ENCODE measurements at regions not wholly inside any gene's neighbourhood (a gene's known extent, or its start where the extent isn't known, plus 50 kb on each side); places are given as distances from the start of the nearest gene placed in this dataset.

- no peak for TF ChIP-seq CSDC2 (CRISPR knock-in tag; IDR thresholded peaks at IDR 0.05)
- TF ChIP-seq OSR1 (CRISPR knock-in tag; IDR thresholded peaks at IDR 0.05), result no peak
Observed at GRCh38 chr13:62246581-62246980, 830.9 kb upstream of the PCDH20 start (continued).

DNA sequence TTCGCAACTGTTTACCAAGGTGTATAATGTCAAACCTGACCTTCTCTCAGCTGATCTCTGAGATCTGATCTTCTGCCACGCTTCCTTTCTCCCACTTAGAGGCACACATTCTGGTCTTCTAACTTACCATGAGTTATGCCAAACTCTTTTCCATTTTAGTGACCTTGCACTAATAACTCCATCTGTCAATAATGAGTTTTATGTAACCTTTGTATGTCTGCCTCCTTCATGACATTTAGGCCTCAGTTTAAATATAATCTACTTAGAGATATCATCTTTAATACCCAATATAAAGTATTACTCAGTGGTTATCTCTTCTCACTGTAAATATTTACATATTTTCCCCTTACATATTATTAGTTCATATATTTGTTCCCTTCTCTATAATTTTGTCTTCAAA, 827.5 kb upstream of the PCDH20 start:
- TF ChIP-seq POU6F1 (CRISPR knock-in tag; IDR thresholded peaks at IDR 0.05; ENCODE audit: borderline replicate concordance, low read depth) (no peak), TCF4 (CRISPR knock-in tag; IDR thresholded peaks at IDR 0.05; ENCODE audit: borderline replicate concordance) (no peak), ZFP30 (CRISPR knock-in tag; IDR thresholded peaks at IDR 0.05) (no peak), ZFP3 (CRISPR knock-in tag; IDR thresholded peaks at IDR 0.05) (no peak), CREB5 (CRISPR knock-in tag; IDR thresholded peaks at IDR 0.05; ENCODE audit: low read depth) (no peak), ZC3H10 (CRISPR knock-in tag; IDR thresholded peaks at IDR 0.05) (no peak), PPARA (CRISPR knock-in tag; IDR thresholded peaks at IDR 0.05; ENCODE audit: borderline replicate concordance) (no peak), PATZ1 (CRISPR knock-in tag; IDR thresholded peaks at IDR 0.05; ENCODE audit: borderline replicate concordance) (no peak), ESRRG (CRISPR knock-in tag; IDR thresholded peaks at IDR 0.05) (no peak), ZNF70 (CRISPR knock-in tag; IDR thresholded peaks at IDR 0.05) (no peak), BACH2 (CRISPR knock-in tag; IDR thresholded peaks at IDR 0.05; ENCODE audit: borderline replicate concordance) (no peak), OSR1 (CRISPR knock-in tag; IDR thresholded peaks at IDR 0.05) (no peak), ZNF8 (CRISPR knock-in tag; IDR thresholded peaks at IDR 0.05) (no peak), GLIS3 (CRISPR knock-in tag; IDR thresholded peaks at IDR 0.05) (no peak), ISL1 (CRISPR knock-in tag; IDR thresholded peaks at IDR 0.05) (no peak), CSDC2 (CRISPR knock-in tag; IDR thresholded peaks at IDR 0.05) (no peak), ZNF565 (CRISPR knock-in tag; conservative IDR thresholded peaks at IDR 0.05; ENCODE audit: low read depth) (no peak)
- TF ChIP-seq, protein P1, sequence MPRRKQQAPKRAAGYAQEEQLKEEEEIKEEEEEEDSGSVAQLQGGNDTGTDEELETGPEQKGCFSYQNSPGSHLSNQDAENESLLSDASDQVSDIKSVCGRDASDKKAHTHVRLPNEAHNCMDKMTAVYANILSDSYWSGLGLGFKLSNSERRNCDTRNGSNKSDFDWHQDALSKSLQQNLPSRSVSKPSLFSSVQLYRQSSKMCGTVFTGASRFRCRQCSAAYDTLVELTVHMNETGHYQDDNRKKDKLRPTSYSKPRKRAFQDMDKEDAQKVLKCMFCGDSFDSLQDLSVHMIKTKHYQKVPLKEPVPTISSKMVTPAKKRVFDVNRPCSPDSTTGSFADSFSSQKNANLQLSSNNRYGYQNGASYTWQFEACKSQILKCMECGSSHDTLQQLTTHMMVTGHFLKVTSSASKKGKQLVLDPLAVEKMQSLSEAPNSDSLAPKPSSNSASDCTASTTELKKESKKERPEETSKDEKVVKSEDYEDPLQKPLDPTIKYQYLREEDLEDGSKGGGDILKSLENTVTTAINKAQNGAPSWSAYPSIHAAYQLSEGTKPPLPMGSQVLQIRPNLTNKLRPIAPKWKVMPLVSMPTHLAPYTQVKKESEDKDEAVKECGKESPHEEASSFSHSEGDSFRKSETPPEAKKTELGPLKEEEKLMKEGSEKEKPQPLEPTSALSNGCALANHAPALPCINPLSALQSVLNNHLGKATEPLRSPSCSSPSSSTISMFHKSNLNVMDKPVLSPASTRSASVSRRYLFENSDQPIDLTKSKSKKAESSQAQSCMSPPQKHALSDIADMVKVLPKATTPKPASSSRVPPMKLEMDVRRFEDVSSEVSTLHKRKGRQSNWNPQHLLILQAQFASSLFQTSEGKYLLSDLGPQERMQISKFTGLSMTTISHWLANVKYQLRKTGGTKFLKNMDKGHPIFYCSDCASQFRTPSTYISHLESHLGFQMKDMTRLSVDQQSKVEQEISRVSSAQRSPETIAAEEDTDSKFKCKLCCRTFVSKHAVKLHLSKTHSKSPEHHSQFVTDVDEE (CRISPR knock-in tag; IDR thresholded peaks at IDR 0.05), result no peak
- TF ChIP-seq, protein P2, sequence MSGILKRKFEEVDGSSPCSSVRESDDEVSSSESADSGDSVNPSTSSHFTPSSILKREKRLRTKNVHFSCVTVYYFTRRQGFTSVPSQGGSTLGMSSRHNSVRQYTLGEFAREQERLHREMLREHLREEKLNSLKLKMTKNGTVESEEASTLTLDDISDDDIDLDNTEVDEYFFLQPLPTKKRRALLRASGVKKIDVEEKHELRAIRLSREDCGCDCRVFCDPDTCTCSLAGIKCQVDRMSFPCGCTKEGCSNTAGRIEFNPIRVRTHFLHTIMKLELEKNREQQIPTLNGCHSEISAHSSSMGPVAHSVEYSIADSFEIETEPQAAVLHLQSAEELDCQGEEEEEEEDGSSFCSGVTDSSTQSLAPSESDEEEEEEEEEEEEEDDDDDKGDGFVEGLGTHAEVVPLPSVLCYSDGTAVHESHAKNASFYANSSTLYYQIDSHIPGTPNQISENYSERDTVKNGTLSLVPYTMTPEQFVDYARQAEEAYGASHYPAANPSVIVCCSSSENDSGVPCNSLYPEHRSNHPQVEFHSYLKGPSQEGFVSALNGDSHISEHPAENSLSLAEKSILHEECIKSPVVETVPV (CRISPR knock-in tag; IDR thresholded peaks at IDR 0.05), result no peak
- ATAC-seq, result no peak

DNA sequence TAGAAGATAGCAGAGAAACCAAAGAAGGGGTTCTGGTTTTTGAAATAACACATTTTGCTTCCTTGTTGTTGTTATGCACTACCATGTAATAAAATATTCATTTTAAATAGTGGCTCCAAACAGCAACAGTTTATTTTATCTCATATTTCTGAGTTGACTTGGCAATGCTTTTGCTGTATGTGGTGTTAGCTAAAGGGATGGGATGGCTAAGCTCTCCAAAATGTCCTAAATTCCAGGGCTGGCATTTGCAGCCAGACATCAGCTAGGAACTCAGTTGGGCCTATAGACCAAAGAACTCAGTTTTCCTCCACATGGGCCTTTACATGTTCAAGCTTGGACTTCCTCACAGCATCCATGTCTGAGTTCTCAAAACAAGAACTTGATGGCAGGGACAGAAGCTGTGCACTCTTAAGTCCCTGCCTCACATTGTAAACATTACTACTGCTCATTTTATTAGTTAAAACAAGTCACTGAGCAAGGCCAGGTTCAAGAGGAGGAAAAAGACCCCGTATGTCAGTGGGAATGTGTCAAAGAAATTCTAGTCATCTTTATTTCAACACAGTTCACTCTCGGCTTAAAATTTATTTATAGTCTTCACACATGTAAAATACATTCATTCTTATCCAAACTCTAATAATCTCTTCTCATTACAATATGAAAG, 819.3 kb upstream of the PCDH20 start:
- ATAC-seq, result no peak
- TF ChIP-seq TCF4 (CRISPR knock-in tag; IDR thresholded peaks at IDR 0.05; ENCODE audit: borderline replicate concordance) (no peak), ZNF565 (CRISPR knock-in tag; conservative IDR thresholded peaks at IDR 0.05; ENCODE audit: low read depth) (no peak), RARB (CRISPR knock-in tag; IDR thresholded peaks at IDR 0.05) (no peak), ESRRG (CRISPR knock-in tag; IDR thresholded peaks at IDR 0.05) (no peak), ZFP30 (CRISPR knock-in tag; IDR thresholded peaks at IDR 0.05) (no peak), ZFP3 (CRISPR knock-in tag; IDR thresholded peaks at IDR 0.05) (no peak), CSDC2 (CRISPR knock-in tag; IDR thresholded peaks at IDR 0.05) (no peak), PPARA (CRISPR knock-in tag; IDR thresholded peaks at IDR 0.05; ENCODE audit: borderline replicate concordance) (no peak), ISL1 (CRISPR knock-in tag; IDR thresholded peaks at IDR 0.05) (no peak), ZNF70 (CRISPR knock-in tag; IDR thresholded peaks at IDR 0.05) (no peak), ARNTL (CRISPR knock-in tag; IDR thresholded peaks at IDR 0.05; ENCODE audit: borderline replicate concordance, low read depth) (no peak), TOX (CRISPR knock-in tag; IDR thresholded peaks at IDR 0.05; ENCODE audit: borderline replicate concordance) (no peak), OSR1 (CRISPR knock-in tag; IDR thresholded peaks at IDR 0.05) (no peak)
- TF ChIP-seq, protein P2 (CRISPR knock-in tag; IDR thresholded peaks at IDR 0.05), result no peak
